Stomach (tissue), 4 donors: ENCODE measurements at regions not wholly inside any gene's neighbourhood (a gene's known extent, or its start where the extent isn't known, plus 50 kb on each side); places are given as distances from the start of the nearest gene placed in this dataset.

Experiments used
- EP300 ChIP-seq: sonication (generic); formaldehyde crosslinking; IDR thresholded peaks from one replicate; pipeline ENCODE4 v1.6.1; 2017; ENCODE audit warnings: antibody characterized with exemption
- POLR2A ChIP-seq, 4 donors: fragments of 450-650 bp; IDR thresholded peaks; one replicate each; pipeline ENCODE4 v1.6.1; 2016; ENCODE audit warnings: antibody characterized with exemption in 4 of 4, control low read depth in 2 of 4, mild to moderate bottlenecking in 1 of 4, moderate library complexity in 1 of 4
- TF ChIP-seq, protein P1 (sequence below), 7 experiments: fragments of 450-650 bp in 4 of 7; fragments of 200-600 bp in 3 of 7; sonication (generic) in 3 of 7; IDR thresholded peaks; one replicate each; pipeline ENCODE4 v1.5.1; 2016 to 2019; ENCODE audit warnings: antibody characterized with exemption in 7 of 7, control low read depth in 2 of 7, mild to moderate bottlenecking in 1 of 7

DNA sequence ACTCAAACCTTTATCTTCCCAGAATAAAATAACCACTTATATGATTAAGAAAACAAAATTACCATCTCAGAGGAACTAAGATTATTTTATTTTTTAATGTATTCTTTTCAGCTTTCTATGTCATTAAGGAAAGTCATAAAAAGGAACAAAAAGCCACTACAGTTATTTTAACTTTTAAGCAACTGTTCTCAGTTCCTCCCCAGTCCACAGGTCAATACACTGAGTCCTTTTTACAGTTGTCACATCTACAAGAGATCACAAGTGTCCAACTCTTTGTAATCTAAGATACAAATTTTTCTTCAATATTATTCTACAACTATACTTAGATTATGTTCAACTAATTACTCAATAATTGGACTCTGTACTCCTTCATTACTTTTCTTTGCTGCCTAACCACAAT, 782.8 kb upstream of the ACO1 start:
- TF ChIP-seq, protein P1, sequence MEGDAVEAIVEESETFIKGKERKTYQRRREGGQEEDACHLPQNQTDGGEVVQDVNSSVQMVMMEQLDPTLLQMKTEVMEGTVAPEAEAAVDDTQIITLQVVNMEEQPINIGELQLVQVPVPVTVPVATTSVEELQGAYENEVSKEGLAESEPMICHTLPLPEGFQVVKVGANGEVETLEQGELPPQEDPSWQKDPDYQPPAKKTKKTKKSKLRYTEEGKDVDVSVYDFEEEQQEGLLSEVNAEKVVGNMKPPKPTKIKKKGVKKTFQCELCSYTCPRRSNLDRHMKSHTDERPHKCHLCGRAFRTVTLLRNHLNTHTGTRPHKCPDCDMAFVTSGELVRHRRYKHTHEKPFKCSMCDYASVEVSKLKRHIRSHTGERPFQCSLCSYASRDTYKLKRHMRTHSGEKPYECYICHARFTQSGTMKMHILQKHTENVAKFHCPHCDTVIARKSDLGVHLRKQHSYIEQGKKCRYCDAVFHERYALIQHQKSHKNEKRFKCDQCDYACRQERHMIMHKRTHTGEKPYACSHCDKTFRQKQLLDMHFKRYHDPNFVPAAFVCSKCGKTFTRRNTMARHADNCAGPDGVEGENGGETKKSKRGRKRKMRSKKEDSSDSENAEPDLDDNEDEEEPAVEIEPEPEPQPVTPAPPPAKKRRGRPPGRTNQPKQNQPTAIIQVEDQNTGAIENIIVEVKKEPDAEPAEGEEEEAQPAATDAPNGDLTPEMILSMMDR (IDR thresholded peaks at IDR 0.05) = no peak
- TF ChIP-seq POLR2A (IDR thresholded peaks at IDR 0.05) (no peak), EP300 (no peak)
